ENCODE measurements at regions not wholly inside any gene's neighbourhood (a gene's known extent, or its start where the extent isn't known, plus 50 kb on each side); places are given as distances from the start of the nearest gene placed in this dataset.
A peak's percentile ranks its signal among the peaks of the same experiment; 100 is the strongest.

DNA sequence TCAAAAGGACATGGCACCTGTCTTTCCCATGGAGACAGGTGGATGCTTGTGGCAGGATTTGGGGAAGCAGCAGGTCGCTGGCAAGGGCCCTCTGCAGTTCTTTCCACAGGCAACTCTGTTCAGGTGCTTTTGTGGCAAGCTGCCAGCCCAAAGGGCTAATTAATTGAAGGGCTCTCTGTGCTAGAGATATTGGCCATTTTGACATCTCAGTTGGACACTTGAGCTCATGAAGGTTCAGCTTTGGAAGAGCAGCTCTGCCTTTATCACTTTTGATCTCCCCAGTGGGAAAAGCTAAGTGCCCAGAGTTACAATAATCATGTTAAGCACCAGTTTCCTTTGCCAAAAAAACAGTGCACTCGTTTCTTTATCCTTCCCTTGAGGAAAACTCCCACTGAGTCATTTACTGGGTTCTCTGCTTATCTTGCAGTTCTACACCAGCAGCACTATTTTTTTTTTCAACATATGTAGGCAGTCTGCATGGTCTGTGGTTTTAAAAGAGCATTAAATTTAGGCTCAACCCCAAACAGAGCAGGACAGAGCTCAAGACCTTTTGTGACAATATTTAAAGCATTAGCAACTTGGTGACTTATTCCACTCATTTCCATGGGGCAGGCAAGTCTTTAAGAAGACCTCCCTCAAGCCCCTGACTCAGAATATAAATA is 336.4 kb upstream of the RASGEF1B start:
- Histone ChIP-seq H3K9ac (ENCODE audit: low read length) (no peak overlapping the region), H3F3A (ENCODE audit: insufficient read depth, low read length) (no peaks in the 10 kb centered on the region), H2AFZ (ENCODE audit: low read length) (no peak overlapping the region), H3K36me3 (ENCODE audit: insufficient read depth, low read length) (no peaks in the 10 kb centered on the region), H4K20me1 (ENCODE audit: insufficient read depth, low read length) (no peaks in the 10 kb centered on the region), H3K27me3 (ENCODE audit: insufficient read depth, low read length) (no peaks in the 10 kb centered on the region), H3K27ac (ENCODE audit: low read depth, low read length, poor library complexity, severe bottlenecking) (no peak overlapping the region), H3K79me2 (ENCODE audit: insufficient read depth, low read length) (no peaks in the 10 kb centered on the region), H3K4me1 (ENCODE audit: insufficient read depth, low read length, severe bottlenecking) (no peaks in the 10 kb centered on the region), H3K9me3 (ENCODE audit: low read length) (no peaks in the 10 kb centered on the region), H3K4me3 (ENCODE audit: low read depth, low read length, poor library complexity, severe bottlenecking) (peak overlapping the region; percentile 18), H3K9me2 (ENCODE audit: low read depth, low read length) (no peaks in the 10 kb centered on the region), H3K4me2 (ENCODE audit: low read length) (peak overlapping the region; percentile 36)
- TF ChIP-seq CTCF (IDR thresholded peaks at IDR 0.05; ENCODE audit: low read length) (no peak), EZH2 (IDR thresholded peaks at IDR 0.05; ENCODE audit: borderline replicate concordance, low read length) (no peak)

- H3K4me3 ChIP-seq (ENCODE audit: low read depth, low read length, poor library complexity, severe bottlenecking): no peak overlapping the region
- no peak overlapping the region for H3K9ac ChIP-seq (ENCODE audit: low read length)
- no peak for TF ChIP-seq EZH2 (IDR thresholded peaks at IDR 0.05; ENCODE audit: borderline replicate concordance, low read length)
- no peak for TF ChIP-seq CTCF (IDR thresholded peaks at IDR 0.05; ENCODE audit: low read length)
- no peaks in the 10 kb centered on the region for H4K20me1 ChIP-seq (ENCODE audit: insufficient read depth, low read length)
- H3K4me1 ChIP-seq (ENCODE audit: insufficient read depth, low read length, severe bottlenecking): no peaks in the 10 kb centered on the region
- H3K9me3 ChIP-seq (ENCODE audit: low read length): no peaks in the 10 kb centered on the region
- H3K9me2 ChIP-seq (ENCODE audit: low read depth, low read length): no peaks in the 10 kb centered on the region
- H3K79me2 ChIP-seq (ENCODE audit: insufficient read depth, low read length): no peaks in the 10 kb centered on the region
- no peak overlapping the region for H2AFZ ChIP-seq (ENCODE audit: low read length)
- H3F3A ChIP-seq (ENCODE audit: insufficient read depth, low read length): no peaks in the 10 kb centered on the region
- H3K27ac ChIP-seq (ENCODE audit: low read depth, low read length, poor library complexity, severe bottlenecking): no peak overlapping the region
- H3K27me3 ChIP-seq (ENCODE audit: insufficient read depth, low read length): no peaks in the 10 kb centered on the region
- no peaks in the 10 kb centered on the region for H3K36me3 ChIP-seq (ENCODE audit: insufficient read depth, low read length)
- peak overlapping the region; percentile 36 for H3K4me2 ChIP-seq (ENCODE audit: low read length)
Measured at GRCh38 chr4:81807386-81807785, 335.7 kb upstream of the RASGEF1B start.

- H3K4me2 ChIP-seq (ENCODE audit: low read length): no peak overlapping the region
- H3K4me1 ChIP-seq (ENCODE audit: insufficient read depth, low read length, severe bottlenecking): no peaks in the 10 kb centered on the region
- H4K20me1 ChIP-seq (ENCODE audit: insufficient read depth, low read length): no peaks in the 10 kb centered on the region
- no peaks in the 10 kb centered on the region for H3K27me3 ChIP-seq (ENCODE audit: insufficient read depth, low read length)
- H2AFZ ChIP-seq (ENCODE audit: low read length): no peak overlapping the region
- H3F3A ChIP-seq (ENCODE audit: insufficient read depth, low read length): no peaks in the 10 kb centered on the region
- no peaks in the 10 kb centered on the region for H3K9me2 ChIP-seq (ENCODE audit: low read depth, low read length)
- no peaks in the 10 kb centered on the region for H3K9me3 ChIP-seq (ENCODE audit: low read length)
- no peaks in the 10 kb centered on the region for H3K36me3 ChIP-seq (ENCODE audit: insufficient read depth, low read length)
- TF ChIP-seq EZH2 (IDR thresholded peaks at IDR 0.05; ENCODE audit: borderline replicate concordance, low read length) (no peak), CTCF (IDR thresholded peaks at IDR 0.05; ENCODE audit: low read length) (no peak)
- no peaks in the 10 kb centered on the region for H3K79me2 ChIP-seq (ENCODE audit: insufficient read depth, low read length)
- H3K9ac ChIP-seq (ENCODE audit: low read length): no peak overlapping the region
- H3K27ac ChIP-seq (ENCODE audit: low read depth, low read length, poor library complexity, severe bottlenecking): no peak overlapping the region
- H3K4me3 ChIP-seq (ENCODE audit: low read depth, low read length, poor library complexity, severe bottlenecking): no peak overlapping the region
Measured at GRCh38 chr4:81806485-81806884, 334.8 kb upstream of the RASGEF1B start.

All from OCI-LY1 (cell line).